SK-N-MC (cell line): ENCODE measurements at regions not wholly inside any gene's neighbourhood (a gene's known extent, or its start where the extent isn't known, plus 50 kb on each side); places are given as distances from the start of the nearest gene placed in this dataset.

Experiments used
- DNase-seq: peaks from one replicate; pipeline ENCODE4 v3.0.0-alpha.2; 2011; ENCODE audit warnings: low read depth, low spot score
- H3K27ac ChIP-seq: fragments of 200-600 bp; sonication (generic); 2 replicates; pipeline ENCODE4 v1.5.1; 2016; ENCODE audit warnings: mixed run types
- H3K36me3 ChIP-seq: fragments of 200-600 bp; sonication (generic); 2 replicates; pipeline ENCODE4 v1.6.1; 2017; ENCODE audit warnings: antibody characterized with exemption, low read length, mixed read lengths; ENCODE audit not compliant: insufficient read depth
- H3K4me3 ChIP-seq: fragments of 200-600 bp; sonication (generic); 2 replicates; pipeline ENCODE4 v1.5.1; 2016
- H3K9ac ChIP-seq: fragments of 200-600 bp; sonication (generic); 2 replicates; pipeline ENCODE4 v1.8.0; 2017; ENCODE audit warnings: mixed run types, mixed read lengths; ENCODE audit not compliant: insufficient read length
- H3K9me3 ChIP-seq: fragments of 200-600 bp; sonication (generic); 2 replicates; pipeline ENCODE4 v1.6.1; 2017; ENCODE audit warnings: low read depth, mild to moderate bottlenecking, antibody characterized with exemption, low read length, moderate library complexity, mixed read lengths
- EZH2 ChIP-seq: fragments of 200-600 bp; sonication (generic); IDR thresholded peaks from one replicate; pipeline ENCODE4 v1.6.1; 2017; ENCODE audit warnings: antibody characterized with exemption
- FOXP2 ChIP-seq: optimal IDR thresholded peaks from 2 replicates; pipeline ENCODE3; 2011; ENCODE audit warnings: mild to moderate bottlenecking, moderate library complexity; ENCODE audit not compliant: insufficient read depth; ENCODE audit errors: extremely low read length, control extremely low read depth
- POLR2AphosphoS5 ChIP-seq: IDR thresholded peaks from 2 replicates; pipeline ENCODE4 v1.6.1; 2012; ENCODE audit warnings: mild to moderate bottlenecking, low read depth, low read length, borderline replicate concordance

GRCh38 chr6:120200853-120201252, 851.3 kb upstream of the MAN1A1 start:
- no peak for DNase-seq
- Histone ChIP-seq H3K4me3 (no peak overlapping the region), H3K9me3 (no peaks in the 10 kb centered on the region), H3K36me3 (no peaks in the 10 kb centered on the region), H3K9ac (no peak overlapping the region), H3K27ac (no peak overlapping the region)
- TF ChIP-seq FOXP2, result no peak
- no peak for TF ChIP-seq EZH2
- no peak for TF ChIP-seq POLR2AphosphoS5

GRCh38 chr6:120198033-120198432, 848.5 kb upstream of the MAN1A1 start:
- TF ChIP-seq POLR2AphosphoS5, result no peak
- TF ChIP-seq EZH2, result no peak
- TF ChIP-seq FOXP2, result no peak
- Histone ChIP-seq H3K4me3 (no peak overlapping the region), H3K9me3 (no peaks in the 10 kb centered on the region), H3K27ac (no peak overlapping the region), H3K36me3 (no peaks in the 10 kb centered on the region), H3K9ac (no peak overlapping the region)
- no peak for DNase-seq

- H3K36me3 ChIP-seq, result no peaks in the 10 kb centered on the region
- H3K4me3 ChIP-seq, result no peak overlapping the region
- no peak for DNase-seq
- no peak overlapping the region for H3K27ac ChIP-seq
- H3K9me3 ChIP-seq, result no peaks in the 10 kb centered on the region
- TF ChIP-seq FOXP2, result no peak
- no peak for TF ChIP-seq EZH2
- no peak for TF ChIP-seq POLR2AphosphoS5
- no peak overlapping the region for H3K9ac ChIP-seq
Measured at GRCh38 chr6:120186080-120186479, 836.5 kb upstream of the MAN1A1 start.

- TF ChIP-seq EZH2 (no peak), POLR2AphosphoS5 (no peak), FOXP2 (no peak)
- DNase-seq, result no peak
- Histone ChIP-seq H3K9ac (no peak overlapping the region), H3K27ac (no peak overlapping the region), H3K9me3 (no peaks in the 10 kb centered on the region), H3K36me3 (no peaks in the 10 kb centered on the region), H3K4me3 (no peak overlapping the region)
Measured at GRCh38 chr6:120173250-120173649, 823.7 kb upstream of the MAN1A1 start.

GRCh38 chr6:120164531-120164930, 815.0 kb upstream of the MAN1A1 start:
- H3K27ac ChIP-seq, result no peak overlapping the region

GRCh38 chr6:120157873-120158272, 808.3 kb upstream of the MAN1A1 start:
- H3K27ac ChIP-seq, result no peak overlapping the region
- H3K4me3 ChIP-seq, result no peak overlapping the region
- H3K36me3 ChIP-seq, result no peaks in the 10 kb centered on the region
- TF ChIP-seq EZH2, result no peak
- no peak for TF ChIP-seq POLR2AphosphoS5
- no peak for TF ChIP-seq FOXP2
- H3K9me3 ChIP-seq, result no peaks in the 10 kb centered on the region
- H3K9ac ChIP-seq, result no peak overlapping the region
- no peak for DNase-seq

More at GRCh38 chr6:120164531-120164930, 815.0 kb upstream of the MAN1A1 start:
- TF ChIP-seq FOXP2, result no peak
- TF ChIP-seq EZH2, result no peak
- no peak for TF ChIP-seq POLR2AphosphoS5
- no peak for DNase-seq
- Histone ChIP-seq H3K36me3 (no peaks in the 10 kb centered on the region), H3K4me3 (no peak overlapping the region), H3K9ac (no peak overlapping the region), H3K9me3 (no peaks in the 10 kb centered on the region)

GRCh38 chr6:120147071-120147871, 797.7 kb upstream of the MAN1A1 start:
- H3K4me3 ChIP-seq, result no peak overlapping the region
- DNase-seq, result no peak
- no peaks in the 10 kb centered on the region for H3K36me3 ChIP-seq
- H3K27ac ChIP-seq, result no peak overlapping the region
- TF ChIP-seq FOXP2, result no peak
- TF ChIP-seq POLR2AphosphoS5, result no peak
- no peak for TF ChIP-seq EZH2
- no peaks in the 10 kb centered on the region for H3K9me3 ChIP-seq
- no peak overlapping the region for H3K9ac ChIP-seq

GRCh38 chr6:120141601-120142000, 792.0 kb upstream of the MAN1A1 start:
- H3K27ac ChIP-seq, result no peak overlapping the region
- H3K4me3 ChIP-seq, result no peak overlapping the region
- no peak overlapping the region for H3K9ac ChIP-seq
- TF ChIP-seq POLR2AphosphoS5, result no peak
- no peaks in the 10 kb centered on the region for H3K9me3 ChIP-seq
- no peaks in the 10 kb centered on the region for H3K36me3 ChIP-seq
- no peak for DNase-seq

GRCh38 chr6:120137492-120137891, 787.9 kb upstream of the MAN1A1 start:
- Histone ChIP-seq H3K36me3 (no peaks in the 10 kb centered on the region), H3K27ac (no peak overlapping the region), H3K9me3 (no peaks in the 10 kb centered on the region), H3K9ac (no peak overlapping the region), H3K4me3 (no peak overlapping the region)
- DNase-seq, result no peak
- TF ChIP-seq POLR2AphosphoS5 (no peak), EZH2 (no peak), FOXP2 (no peak)
